Neural progenitor cell (in vitro differentiated cells): ENCODE measurements at regions not wholly inside any gene's neighbourhood (a gene's known extent, or its start where the extent isn't known, plus 50 kb on each side); places are given as distances from the start of the nearest gene placed in this dataset.

Experiments used
- DNase-seq: peaks from one replicate; pipeline ENCODE4 v3.0.0-alpha.2; 2016; ENCODE audit warnings: low spot score
- H2AFZ ChIP-seq: fragments of 200-600 bp; sonication (generic); replicated peaks from 2 replicates; pipeline ENCODE4 v1.6.1; 2016; ENCODE audit warnings: antibody characterized with exemption
- H3F3A ChIP-seq: fragments of 200-600 bp; sonication (generic); 2 replicates; pipeline ENCODE4 v1.6.1; 2016; ENCODE audit warnings: antibody characterized with exemption, low read depth
- H3K27ac ChIP-seq: fragments of 200-600 bp; sonication (generic); 2 replicates; pipeline ENCODE4 v1.5.1; 2016; ENCODE audit warnings: mild to moderate bottlenecking
- H3K27me3 ChIP-seq: fragments of 200-600 bp; sonication (generic); 2 replicates; pipeline ENCODE4 v1.6.1; 2016; ENCODE audit warnings: mild to moderate bottlenecking, moderate library complexity
- H3K36me3 ChIP-seq: fragments of 200-600 bp; sonication (generic); 2 replicates; pipeline ENCODE4 v1.5.1; 2016
- H3K4me1 ChIP-seq: fragments of 200-600 bp; sonication (generic); 2 replicates; pipeline ENCODE4 v1.6.1; 2016; ENCODE audit warnings: mixed run types
- H3K4me2 ChIP-seq: fragments of 200-600 bp; sonication (generic); 2 replicates; pipeline ENCODE4 v1.6.1; 2016
- H3K4me3 ChIP-seq: fragments of 200-600 bp; sonication (generic); 2 replicates; pipeline ENCODE4 v1.5.1; 2016
- H3K79me2 ChIP-seq: fragments of 200-600 bp; sonication (generic); 2 replicates; pipeline ENCODE4 v1.6.1; 2016; ENCODE audit warnings: low read depth
- H3K9ac ChIP-seq: fragments of 200-600 bp; sonication (generic); 2 replicates; pipeline ENCODE4 v1.6.1; 2016
- H3K9me3 ChIP-seq: fragments of 200-600 bp; sonication (generic); 2 replicates; pipeline ENCODE4 v1.5.1; 2016; ENCODE audit warnings: low read depth
- H4K20me1 ChIP-seq: fragments of 200-600 bp; sonication (generic); 2 replicates; pipeline ENCODE4 v1.6.1; 2016; ENCODE audit warnings: low read depth
- H3K27ac Mint-ChIP-seq: 3 replicates; pipeline ENCODE4 v1.8.0; 2021; ENCODE audit warnings: mixed read lengths
- H3K27me3 Mint-ChIP-seq: 2 replicates; pipeline ENCODE4 v1.8.0; 2022; ENCODE audit warnings: low read depth, mild to moderate bottlenecking, inconsistent platforms, moderate library complexity, mixed read lengths; ENCODE audit not compliant: insufficient read depth
- H3K36me3 Mint-ChIP-seq: 3 replicates; pipeline ENCODE4 v1.8.0; 2021; ENCODE audit warnings: mixed read lengths
- H3K4me1 Mint-ChIP-seq: 3 replicates; pipeline ENCODE4 v1.8.0; 2021; ENCODE audit warnings: mixed read lengths
- H3K4me3 Mint-ChIP-seq: 3 replicates; pipeline ENCODE4 v1.8.0; 2021; ENCODE audit warnings: mild to moderate bottlenecking, moderate library complexity, mixed read lengths
- H3K9me3 Mint-ChIP-seq: 3 replicates; pipeline ENCODE4 v1.8.0; 2020; ENCODE audit warnings: mixed read lengths
- EZH2 ChIP-seq: fragments of 200-600 bp; sonication (generic); IDR thresholded peaks from 2 replicates; pipeline ENCODE4 v1.6.1; 2017; ENCODE audit warnings: antibody characterized with exemption, mild to moderate bottlenecking, moderate library complexity
- EZH2phosphoT487 ChIP-seq: fragments of 200-600 bp; sonication (generic); IDR thresholded peaks from 2 replicates; pipeline ENCODE4 v1.6.1; 2017; ENCODE audit warnings: antibody characterized with exemption
- TF ChIP-seq, protein P1 (sequence below): fragments of 200-600 bp; sonication (generic); IDR thresholded peaks from 2 replicates; pipeline ENCODE4 v1.5.1; 2017; ENCODE audit warnings: antibody characterized with exemption, mild to moderate bottlenecking

DNA sequence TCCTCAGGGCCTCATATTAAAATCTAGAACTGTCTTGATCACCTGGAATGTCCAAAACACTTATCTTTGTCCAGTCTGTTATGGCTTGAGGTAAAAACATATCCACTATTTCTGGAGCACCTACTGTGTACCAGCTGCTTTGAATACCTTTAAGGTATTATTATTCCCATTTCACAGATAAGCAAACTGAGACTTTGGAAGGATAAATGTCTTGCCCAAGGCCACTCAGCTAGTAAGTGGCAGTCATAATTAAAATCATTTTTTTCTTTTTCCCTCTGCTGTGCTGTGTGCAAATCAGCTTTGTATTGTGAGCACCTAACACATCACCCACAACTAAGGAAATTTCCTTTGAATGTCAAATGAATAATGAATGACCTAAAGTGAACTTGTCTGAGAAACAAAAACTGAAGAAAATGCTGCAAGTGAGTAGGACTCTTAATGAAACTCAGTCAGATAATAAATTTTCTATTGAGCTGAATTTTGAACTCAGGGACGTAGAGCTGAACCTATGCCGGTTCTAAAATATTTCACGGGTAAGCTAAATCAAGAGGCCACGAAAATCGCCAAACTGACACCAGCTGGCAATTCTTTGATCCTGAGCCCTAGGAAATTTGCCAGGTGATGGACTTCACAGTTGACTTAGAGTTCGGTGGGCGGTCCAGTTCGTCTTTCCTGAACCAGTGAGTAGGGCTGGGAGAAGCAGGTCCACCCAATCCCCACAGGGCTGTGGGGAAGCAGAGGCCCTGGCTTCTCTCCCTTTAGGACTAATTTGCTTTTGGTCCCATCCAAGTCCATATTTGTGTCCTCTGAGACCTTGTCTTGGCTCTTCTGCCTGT lies 159.7 kb upstream of the PWP1 start:
- Mint-ChIP-seq H3K36me3 (no peaks in the 10 kb centered on the region), H3K4me3 (no peak overlapping the region), H3K27ac (no peak overlapping the region), H3K4me1 (no peaks in the 10 kb centered on the region), H3K9me3 (no peaks in the 10 kb centered on the region), H3K27me3 (no peaks in the 10 kb centered on the region)
- H3K4me2 ChIP-seq, result no peak overlapping the region
- no peaks in the 10 kb centered on the region for H3K9me3 ChIP-seq
- no peaks in the 10 kb centered on the region for H3K27me3 ChIP-seq
- no peak overlapping the region for H3K27ac ChIP-seq
- H2AFZ ChIP-seq, result no peak overlapping the region
- no peak for DNase-seq
- no peaks in the 10 kb centered on the region for H3K36me3 ChIP-seq
- H3K4me3 ChIP-seq, result no peak overlapping the region
- H4K20me1 ChIP-seq, result no peaks in the 10 kb centered on the region
- TF ChIP-seq EZH2, result no peak
- no peaks in the 10 kb centered on the region for H3F3A ChIP-seq
- H3K4me1 ChIP-seq, result no peaks in the 10 kb centered on the region
- H3K9ac ChIP-seq, result no peak overlapping the region
- no peaks in the 10 kb centered on the region for H3K79me2 ChIP-seq

GRCh38 chr12:107526555-107527180 lies 158.9 kb upstream of the PWP1 start:
- Mint-ChIP-seq H3K27ac (no peak overlapping the region), H3K9me3 (no peaks in the 10 kb centered on the region), H3K27me3 (no peaks in the 10 kb centered on the region), H3K4me3 (no peak overlapping the region), H3K36me3 (no peaks in the 10 kb centered on the region), H3K4me1 (no peaks in the 10 kb centered on the region)
- no peak overlapping the region for H3K27ac ChIP-seq
- no peaks in the 10 kb centered on the region for H3K4me1 ChIP-seq
- H4K20me1 ChIP-seq, result no peaks in the 10 kb centered on the region
- no peaks in the 10 kb centered on the region for H3K9me3 ChIP-seq
- H3K9ac ChIP-seq, result no peak overlapping the region
- H3K79me2 ChIP-seq, result no peaks in the 10 kb centered on the region
- H3F3A ChIP-seq, result no peaks in the 10 kb centered on the region
- H3K27me3 ChIP-seq, result no peaks in the 10 kb centered on the region
- no peak for TF ChIP-seq EZH2
- no peak for TF ChIP-seq EZH2phosphoT487
- TF ChIP-seq, protein P1, sequence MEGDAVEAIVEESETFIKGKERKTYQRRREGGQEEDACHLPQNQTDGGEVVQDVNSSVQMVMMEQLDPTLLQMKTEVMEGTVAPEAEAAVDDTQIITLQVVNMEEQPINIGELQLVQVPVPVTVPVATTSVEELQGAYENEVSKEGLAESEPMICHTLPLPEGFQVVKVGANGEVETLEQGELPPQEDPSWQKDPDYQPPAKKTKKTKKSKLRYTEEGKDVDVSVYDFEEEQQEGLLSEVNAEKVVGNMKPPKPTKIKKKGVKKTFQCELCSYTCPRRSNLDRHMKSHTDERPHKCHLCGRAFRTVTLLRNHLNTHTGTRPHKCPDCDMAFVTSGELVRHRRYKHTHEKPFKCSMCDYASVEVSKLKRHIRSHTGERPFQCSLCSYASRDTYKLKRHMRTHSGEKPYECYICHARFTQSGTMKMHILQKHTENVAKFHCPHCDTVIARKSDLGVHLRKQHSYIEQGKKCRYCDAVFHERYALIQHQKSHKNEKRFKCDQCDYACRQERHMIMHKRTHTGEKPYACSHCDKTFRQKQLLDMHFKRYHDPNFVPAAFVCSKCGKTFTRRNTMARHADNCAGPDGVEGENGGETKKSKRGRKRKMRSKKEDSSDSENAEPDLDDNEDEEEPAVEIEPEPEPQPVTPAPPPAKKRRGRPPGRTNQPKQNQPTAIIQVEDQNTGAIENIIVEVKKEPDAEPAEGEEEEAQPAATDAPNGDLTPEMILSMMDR, result no peak
- no peak overlapping the region for H3K4me2 ChIP-seq
- no peaks in the 10 kb centered on the region for H3K36me3 ChIP-seq
- no peak overlapping the region for H3K4me3 ChIP-seq
- no peak for DNase-seq
- no peak overlapping the region for H2AFZ ChIP-seq

- Histone ChIP-seq H3K4me2 (no peak overlapping the region), H3K36me3 (no peaks in the 10 kb centered on the region), H3K9ac (no peak overlapping the region), H3K4me3 (no peak overlapping the region), H4K20me1 (no peaks in the 10 kb centered on the region), H3K9me3 (no peaks in the 10 kb centered on the region), H3K4me1 (no peaks in the 10 kb centered on the region), H3F3A (no peaks in the 10 kb centered on the region), H3K79me2 (no peaks in the 10 kb centered on the region), H3K27ac (no peak overlapping the region), H3K27me3 (no peaks in the 10 kb centered on the region), H2AFZ (no peak overlapping the region)
- H3K27me3 Mint-ChIP-seq, result no peaks in the 10 kb centered on the region
- no peak overlapping the region for H3K27ac Mint-ChIP-seq
- no peaks in the 10 kb centered on the region for H3K36me3 Mint-ChIP-seq
- no peaks in the 10 kb centered on the region for H3K9me3 Mint-ChIP-seq
- H3K4me1 Mint-ChIP-seq, result no peaks in the 10 kb centered on the region
- DNase-seq, result no peak
- TF ChIP-seq, protein P1, result no peak
- no peak overlapping the region for H3K4me3 Mint-ChIP-seq
Measured at GRCh38 chr12:107528731-107529365, 156.8 kb upstream of the PWP1 start.

DNA sequence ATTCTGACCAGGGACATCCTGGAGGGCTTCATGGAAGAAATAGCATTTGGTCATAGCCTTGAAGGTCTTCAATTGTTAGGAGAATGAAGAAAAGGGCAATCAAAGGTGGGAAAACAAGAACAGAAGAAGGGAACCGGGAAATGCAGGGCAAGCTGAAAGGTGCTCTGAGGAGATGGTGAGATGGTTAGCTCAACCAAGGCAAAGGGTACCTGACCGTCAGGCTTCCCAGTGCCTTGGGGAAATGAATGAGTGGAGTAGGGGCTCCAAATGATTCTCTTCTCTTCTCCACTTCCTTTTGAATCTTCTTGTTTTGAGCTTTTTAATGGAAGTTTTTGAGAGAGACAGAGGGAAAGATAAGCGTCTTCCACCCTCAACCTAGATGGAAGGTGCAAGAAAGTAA lies 155.6 kb upstream of the PWP1 start:
- Mint-ChIP-seq H3K27me3 (no peaks in the 10 kb centered on the region), H3K4me3 (no peak overlapping the region), H3K27ac (no peak overlapping the region), H3K36me3 (no peaks in the 10 kb centered on the region), H3K4me1 (no peaks in the 10 kb centered on the region), H3K9me3 (no peaks in the 10 kb centered on the region)
- no peak overlapping the region for H3K9ac ChIP-seq
- no peaks in the 10 kb centered on the region for H4K20me1 ChIP-seq
- H3K9me3 ChIP-seq, result no peaks in the 10 kb centered on the region
- H3K27me3 ChIP-seq, result no peaks in the 10 kb centered on the region
- no peak overlapping the region for H2AFZ ChIP-seq
- H3K36me3 ChIP-seq, result no peaks in the 10 kb centered on the region
- no peak overlapping the region for H3K27ac ChIP-seq
- H3F3A ChIP-seq, result no peaks in the 10 kb centered on the region
- no peak overlapping the region for H3K4me3 ChIP-seq
- H3K4me1 ChIP-seq, result no peaks in the 10 kb centered on the region
- DNase-seq, result no peak
- no peaks in the 10 kb centered on the region for H3K79me2 ChIP-seq
- TF ChIP-seq, protein P1, result no peak
- TF ChIP-seq EZH2, result no peak
- no peak for TF ChIP-seq EZH2phosphoT487
- no peak overlapping the region for H3K4me2 ChIP-seq
